NCI-H2227 (cell line): ENCODE measurements at regions not wholly inside any gene's neighbourhood (a gene's known extent, or its start where the extent isn't known, plus 50 kb on each side); places are given as distances from the start of the nearest gene placed in this dataset.

Experiments used
- DNase-seq: peaks from one replicate; lab custom pipeline; 2025; ENCODE audit not compliant: unreplicated experiment; lab: John Stamatoyannopoulos, UW

DNA sequence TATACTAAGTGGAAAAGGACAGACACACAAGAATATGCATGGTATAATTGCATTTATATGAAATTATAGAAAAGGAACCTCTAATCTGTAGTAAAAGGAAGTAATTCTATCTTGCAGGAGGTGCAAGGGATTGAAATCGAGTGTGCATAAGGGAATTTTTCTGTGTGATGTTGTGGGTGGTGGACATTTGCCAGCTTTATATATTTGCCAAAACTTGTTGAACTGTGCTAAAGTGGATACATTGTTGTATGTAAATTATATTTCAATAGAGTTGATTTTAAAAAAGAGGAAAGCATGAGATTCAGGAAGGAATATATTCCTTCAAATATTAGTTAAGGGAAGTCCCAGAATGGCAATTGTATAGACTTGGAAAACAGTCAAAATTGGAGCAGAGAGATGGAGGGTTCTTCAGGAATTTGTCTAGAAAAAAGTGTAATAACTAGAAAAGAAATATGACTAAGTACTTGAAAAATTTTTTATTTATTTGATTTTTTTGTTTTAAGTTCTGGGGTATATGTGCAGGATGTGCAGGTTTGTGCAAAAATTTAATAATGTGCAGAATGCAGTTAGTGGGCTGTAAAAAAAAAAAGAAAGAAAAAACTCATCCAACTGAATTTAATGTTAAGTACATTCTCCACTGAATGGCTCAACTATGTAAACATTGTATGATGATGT lies 96.1 kb downstream of the ARL4A start:
- DNase-seq: no peak

DNA sequence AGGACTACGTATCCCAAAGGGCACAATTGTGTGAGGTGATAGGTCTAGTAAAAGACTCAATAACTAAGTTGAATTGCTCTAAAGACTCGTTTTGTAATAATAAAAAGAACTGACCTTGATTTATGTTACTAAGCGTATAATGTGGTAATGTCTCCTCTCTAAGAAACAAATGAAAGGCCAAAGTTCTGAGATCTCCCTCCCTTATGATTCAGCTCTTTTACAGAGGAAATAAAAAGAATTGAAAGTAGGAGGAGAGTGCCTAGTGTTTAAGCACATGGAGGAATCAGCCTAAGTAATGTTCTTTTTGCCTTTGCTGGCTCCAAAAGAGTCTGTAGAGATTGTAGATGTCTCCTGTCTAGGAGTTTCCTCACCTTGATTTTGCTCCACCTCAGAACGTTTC lies 98.0 kb downstream of the ARL4A start:
- DNase-seq: no peak

- no peak for DNase-seq
These were observed 99.1 kb downstream of the ARL4A start for GRCh38 chr7:12786494-12786893.

DNA sequence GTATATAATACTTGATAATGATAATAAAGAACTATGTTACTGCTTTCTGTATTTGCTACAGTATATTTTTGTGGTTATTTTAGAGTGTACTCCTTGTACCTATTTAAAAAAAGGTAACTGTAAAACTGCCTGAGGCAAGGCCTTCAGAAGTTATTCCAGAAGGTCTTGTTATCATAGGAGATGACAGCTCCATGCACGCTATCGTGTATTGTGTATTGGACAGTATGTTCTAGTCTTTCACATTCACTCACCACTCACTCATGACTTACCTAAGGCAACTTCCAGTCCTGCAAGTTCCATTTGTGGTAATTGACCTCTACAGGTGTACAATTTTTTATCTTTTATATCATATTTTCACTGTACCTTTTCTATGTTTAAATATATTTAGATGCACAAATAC lies 100.7 kb downstream of the ARL4A start:
- no peak for DNase-seq

- DNase-seq: no peak
These were observed 101.2 kb downstream of the ARL4A start for GRCh38 chr7:12788591-12788990.

GRCh38 chr7:12794722-12795302 lies 107.4 kb downstream of the ARL4A start:
- DNase-seq: no peak

DNA sequence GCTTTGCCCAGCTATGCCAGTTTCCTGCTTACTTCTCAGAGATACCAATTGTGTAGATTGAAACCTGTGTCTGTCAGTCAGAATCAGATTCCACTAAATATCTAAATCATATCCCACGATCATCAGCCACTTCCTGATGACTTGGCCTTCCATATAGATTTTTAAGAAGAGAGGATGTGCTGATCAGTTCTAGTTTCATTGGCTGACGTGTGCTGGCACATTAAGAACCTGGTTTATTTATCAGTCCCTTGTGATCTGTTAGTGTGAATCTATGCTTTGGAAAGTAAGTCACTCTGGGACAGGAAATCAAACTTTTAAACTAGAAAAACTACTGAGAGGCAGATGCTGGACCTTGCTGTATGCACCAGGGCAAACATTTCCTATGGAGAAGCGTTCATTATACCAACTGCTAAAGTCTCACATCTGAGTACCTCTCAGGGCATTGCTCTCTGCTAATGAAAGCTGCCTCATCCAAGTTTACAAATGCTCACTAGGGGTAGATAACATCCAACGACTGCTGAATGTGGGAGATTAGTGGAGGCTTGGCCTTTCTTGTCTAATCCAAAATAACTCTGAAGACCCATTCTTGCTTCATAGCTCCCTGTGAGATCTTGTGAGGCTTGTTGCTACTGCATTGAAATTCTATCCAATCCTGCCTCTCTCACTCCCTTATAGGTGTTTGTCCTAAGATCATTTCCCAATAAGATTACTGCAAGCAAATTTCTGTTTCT lies 109.1 kb downstream of the ARL4A start:
- DNase-seq: no peak

GRCh38 chr7:12800486-12800885 lies 113.1 kb downstream of the ARL4A start:
- DNase-seq: no peak

GRCh38 chr7:12801107-12801506 lies 113.7 kb downstream of the ARL4A start:
- DNase-seq: no peak

- no peak for DNase-seq
These were observed 114.6 kb downstream of the ARL4A start for GRCh38 chr7:12802070-12802469.

- DNase-seq: no peak
These were observed 116.1 kb downstream of the ARL4A start for GRCh38 chr7:12803542-12803941.

GRCh38 chr7:12805518-12805928 lies 118.1 kb downstream of the ARL4A start:
- DNase-seq: no peak

GRCh38 chr7:12805957-12806356 lies 118.5 kb downstream of the ARL4A start:
- no peak for DNase-seq

- DNase-seq: no peak
These were observed 122.0 kb downstream of the ARL4A start for GRCh38 chr7:12809476-12809875.

DNA sequence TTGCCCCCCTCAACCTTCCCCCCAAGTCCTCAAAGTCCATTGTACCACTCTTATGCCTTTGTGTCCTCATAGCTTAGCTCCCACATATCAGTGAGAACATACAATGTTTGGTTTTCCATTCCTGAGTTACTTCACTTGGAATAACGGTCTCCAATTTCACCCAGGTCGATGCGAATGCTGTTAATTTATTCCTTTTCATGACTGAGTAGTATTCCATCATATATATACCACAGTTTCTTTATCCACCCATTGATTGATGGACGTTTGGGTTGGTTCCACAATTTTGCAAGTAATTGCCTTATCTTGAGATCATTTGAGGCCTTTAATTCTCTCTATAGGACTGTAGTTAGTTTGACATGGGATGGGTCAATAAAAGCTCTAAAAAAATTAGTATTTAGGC lies 124.7 kb downstream of the ARL4A start:
- no peak for DNase-seq

GRCh38 chr7:12814107-12814506 lies 126.7 kb downstream of the ARL4A start:
- DNase-seq: no peak

GRCh38 chr7:12814828-12815227 lies 127.4 kb downstream of the ARL4A start:
- no peak for DNase-seq

DNA sequence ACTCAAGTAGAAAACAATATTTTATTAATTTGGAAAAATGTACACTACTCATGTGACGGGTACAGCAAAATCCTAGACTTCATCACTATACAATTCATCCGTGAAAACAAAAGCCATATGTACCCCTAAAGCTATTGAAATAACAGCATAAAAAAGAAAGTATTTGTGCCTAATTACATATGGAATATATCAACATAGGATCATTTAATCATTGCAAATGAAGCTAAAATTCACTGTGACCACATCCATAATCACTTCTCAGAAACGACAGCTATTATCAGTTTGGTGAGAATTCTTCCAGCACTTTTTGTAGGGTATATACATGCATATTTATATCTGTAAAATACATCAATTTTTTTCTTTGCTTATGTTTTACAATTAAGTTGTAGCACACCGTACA lies 128.0 kb downstream of the ARL4A start:
- no peak for DNase-seq

DNA sequence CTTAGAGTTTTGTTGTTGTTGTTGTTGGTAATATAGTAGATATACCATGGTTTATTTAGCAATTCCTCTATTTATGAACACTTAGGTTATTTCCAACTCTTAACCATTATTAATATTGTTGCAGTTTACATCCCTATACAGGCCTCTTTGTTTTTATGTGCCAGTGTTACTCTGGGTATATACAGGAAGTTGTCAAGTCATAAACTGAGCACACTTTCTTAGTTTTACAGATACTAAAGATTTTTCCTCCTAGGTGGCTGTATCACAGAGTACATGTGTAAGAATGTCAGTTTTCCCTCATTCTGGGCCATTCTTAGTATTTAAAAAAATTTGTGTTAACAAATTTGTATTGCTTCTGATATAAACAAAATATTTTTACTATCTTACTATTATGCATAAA lies 128.4 kb downstream of the ARL4A start:
- DNase-seq: no peak

DNA sequence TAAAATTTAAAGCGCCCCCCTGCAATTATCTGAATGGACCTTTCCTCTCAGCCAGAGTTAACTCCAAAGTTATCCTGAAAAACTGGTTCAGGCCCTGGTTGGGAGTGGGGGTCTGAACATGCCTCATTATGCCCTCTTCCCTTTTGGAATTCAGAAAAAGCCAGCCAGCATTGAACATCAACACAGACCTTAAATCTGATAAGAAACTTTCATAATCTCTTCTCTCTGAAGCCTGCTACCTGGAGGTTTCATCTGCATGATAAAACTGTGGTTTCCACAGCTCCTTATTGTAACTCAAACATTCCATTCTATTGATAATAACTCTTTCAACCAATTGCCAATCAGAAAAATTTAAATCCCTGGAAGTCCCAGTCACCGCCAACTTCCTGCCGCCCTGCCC lies 133.3 kb downstream of the ARL4A start:
- DNase-seq: no peak

- DNase-seq: no peak
These were observed 134.3 kb downstream of the ARL4A start for GRCh38 chr7:12821746-12822145.

DNA sequence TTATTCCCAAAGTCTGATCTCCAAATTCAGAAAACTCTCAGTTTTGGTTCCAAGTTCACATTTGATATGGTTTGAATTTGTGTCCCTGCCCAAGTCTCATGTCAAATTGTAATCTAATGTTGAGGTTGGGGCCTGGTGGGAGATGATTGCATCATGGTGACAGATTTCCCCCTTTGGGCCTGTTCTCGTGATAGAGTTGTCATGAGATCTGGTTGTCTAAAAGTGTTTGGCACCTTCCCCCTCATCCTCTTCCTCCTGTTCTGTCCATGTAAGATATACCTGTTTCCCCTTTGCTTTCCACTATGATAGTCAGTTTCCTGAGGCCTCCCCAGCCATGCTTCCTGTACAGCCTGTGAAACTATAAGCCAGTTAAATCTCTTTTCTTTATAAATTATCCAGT lies 138.6 kb downstream of the ARL4A start:
- no peak for DNase-seq
